ENCODE measurements at regions not wholly inside any gene's neighbourhood (a gene's known extent, or its start where the extent isn't known, plus 50 kb on each side); places are given as distances from the start of the nearest gene placed in this dataset.

DNA sequence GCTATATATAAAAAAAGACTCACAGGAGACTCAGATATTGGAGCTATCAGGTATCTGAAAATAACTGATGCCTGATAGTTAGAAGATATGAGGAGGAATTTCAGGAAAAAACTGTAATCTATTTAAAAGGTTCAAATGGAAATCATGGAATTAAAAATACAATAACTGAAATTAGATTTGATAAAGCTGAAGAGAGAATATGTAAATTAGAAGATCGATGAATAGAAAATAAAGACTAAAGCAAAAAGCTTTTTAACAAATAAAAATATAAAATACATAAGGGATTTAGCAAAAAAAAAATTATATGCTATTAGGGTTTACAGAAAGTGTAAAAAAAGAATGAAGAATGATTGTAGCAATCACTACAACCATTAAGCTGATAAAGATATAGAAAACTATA, 679.8 kb upstream of the LMCD1 start:
- intact Hi-C loops (cut with micrococcal nuclease) (no loop called here), in situ Hi-C loops (cut with MboI; ENCODE audit: low sequenced_read_pairs) (no loop called here), dilution Hi-C loops (cut with HindIII; ENCODE audit: low sequenced_read_pairs, unreplicated experiment) (no loop called here)
- no peak overlapping the region for H2AK5ac ChIP-seq (ENCODE audit: low read depth, low read length)
- H2AFZ ChIP-seq (replicated peaks; ENCODE audit: low read length, poor library complexity): no peak overlapping the region
- ATAC-seq (ENCODE audit: low read depth) (no peak), DNase-seq (no peak)
- no peak overlapping the region for H3K4me3 ChIP-seq (ENCODE audit: insufficient read depth, low read depth, low read length)
- no peak overlapping the region for H2BK15ac ChIP-seq (ENCODE audit: low read depth, low read length)
- H3K9me1 ChIP-seq (ENCODE audit: insufficient read depth, low read length): no peaks in the 10 kb centered on the region
- peaks cover 14% of the 10 kb centered on the region for H3K9me3 ChIP-seq (ENCODE audit: control insufficient read depth, insufficient read depth, low read length)
- H3K27ac ChIP-seq (ENCODE audit: insufficient read depth, low read length): no peak overlapping the region
- WGBS, 2 experiments (ENCODE audit: extremely low coverage in 2 of 2, insufficient read length in 1 of 2): no CpG with 5 or more reads among the region's 1 CpG
- H2BK20ac ChIP-seq (ENCODE audit: low read depth, low read length): no peak overlapping the region
- H3K4me1 ChIP-seq (ENCODE audit: control insufficient read depth, insufficient read depth, low read length): no peaks in the 10 kb centered on the region
- POLR2A ChIA-PET (ENCODE audit: unreplicated experiment): no interaction called here
- no peak for TF ChIP-seq CEBPB (IDR thresholded peaks at IDR 0.05; ENCODE audit: low read depth, low read length)
- no peak for TF ChIP-seq FOS (IDR thresholded peaks at IDR 0.05; ENCODE audit: low read depth, low read length)
- no peak for TF ChIP-seq SMC3 (IDR thresholded peaks at IDR 0.05; ENCODE audit: low read depth, low read length)
- TF ChIP-seq CHD1 (IDR thresholded peaks at IDR 0.05; ENCODE audit: low read depth, low read length): no peak
- no peak for TF ChIP-seq POLR2A (IDR thresholded peaks at IDR 0.05; ENCODE audit: low read depth, low read length)
- no peak for TF ChIP-seq NFE2L2 (IDR thresholded peaks at IDR 0.05; ENCODE audit: low read depth, low read length)
- TF ChIP-seq BHLHE40 (IDR thresholded peaks at IDR 0.05; ENCODE audit: low read depth, low read length): no peak
- TF ChIP-seq, protein P1, sequence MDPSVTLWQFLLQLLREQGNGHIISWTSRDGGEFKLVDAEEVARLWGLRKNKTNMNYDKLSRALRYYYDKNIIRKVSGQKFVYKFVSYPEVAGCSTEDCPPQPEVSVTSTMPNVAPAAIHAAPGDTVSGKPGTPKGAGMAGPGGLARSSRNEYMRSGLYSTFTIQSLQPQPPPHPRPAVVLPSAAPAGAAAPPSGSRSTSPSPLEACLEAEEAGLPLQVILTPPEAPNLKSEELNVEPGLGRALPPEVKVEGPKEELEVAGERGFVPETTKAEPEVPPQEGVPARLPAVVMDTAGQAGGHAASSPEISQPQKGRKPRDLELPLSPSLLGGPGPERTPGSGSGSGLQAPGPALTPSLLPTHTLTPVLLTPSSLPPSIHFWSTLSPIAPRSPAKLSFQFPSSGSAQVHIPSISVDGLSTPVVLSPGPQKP (IDR thresholded peaks at IDR 0.05; ENCODE audit: borderline replicate concordance, low read depth, low read length): no peak
- H3K36me3 ChIP-seq (ENCODE audit: control insufficient read depth, insufficient read depth, low read length): no peaks in the 10 kb centered on the region
- H3K27me3 ChIP-seq (ENCODE audit: control insufficient read depth, insufficient read depth, low read length): no peaks in the 10 kb centered on the region
- H2AK9ac ChIP-seq (replicated peaks; ENCODE audit: low read depth, low read length, poor library complexity): no peak overlapping the region
- no peak overlapping the region for H3K23ac ChIP-seq (ENCODE audit: low read depth, low read length)
- no peak overlapping the region for H4K91ac ChIP-seq (ENCODE audit: insufficient read depth, low read depth, low read length)
- BruUV-seq (replicated peaks): no TSS peak
- H3K18ac ChIP-seq (ENCODE audit: low read depth, low read length): no peak overlapping the region
- no peak overlapping the region for H2BK5ac ChIP-seq (ENCODE audit: low read depth, low read length, poor library complexity, severe bottlenecking)
- H2BK120ac ChIP-seq (ENCODE audit: low read depth, low read length): no peak overlapping the region
- CTCF ChIA-PET: interaction anchor here (0.7 kb wide), 1 partner anchor 801 kb away, joined by 4 read pairs; no protein-coding TSS in a partner anchor
- no peak overlapping the region for H3K4ac ChIP-seq (ENCODE audit: low read depth, low read length)
- no peaks in the 10 kb centered on the region for H4K20me1 ChIP-seq (ENCODE audit: insufficient read depth, low read length)
- H3K14ac ChIP-seq (replicated peaks; ENCODE audit: low read depth, low read length): no peak overlapping the region
- H3K4me2 ChIP-seq (ENCODE audit: low read depth, low read length): no peak overlapping the region
- no peak overlapping the region for H4K8ac ChIP-seq (ENCODE audit: low read depth in 2 of 2, low read length in 2 of 2)
- no peak overlapping the region for H3K56ac ChIP-seq (ENCODE audit: extremely low read depth, insufficient read depth, low read length)
- H4K5ac ChIP-seq (ENCODE audit: low read depth, low read length): no peak overlapping the region
- H3K79me1 ChIP-seq (ENCODE audit: low read depth in 1 of 2, low read length in 2 of 2): no peaks in the 10 kb centered on the region
- H3K9ac ChIP-seq (ENCODE audit: low read depth, low read length): no peak overlapping the region

Data from IMR-90 (cell line).